Right lobe of liver (tissue), 4 donors: ENCODE measurements at regions not wholly inside any gene's neighbourhood (a gene's known extent, or its start where the extent isn't known, plus 50 kb on each side); places are given as distances from the start of the nearest gene placed in this dataset.

Experiments
- CTCF ChIP-seq, 4 donors: fragments of 200-600 bp in 3 of 4; fragments of 450-650 bp in 1 of 4; IDR thresholded peaks; one replicate each; pipeline versions ENCODE4 v1.5.1 to v1.8.0; 2016 to 2022; ENCODE audit warnings: antibody characterized with exemption in 4 of 4, mild to moderate bottlenecking in 2 of 4
- POLR2A ChIP-seq: fragments of 450-650 bp; IDR thresholded peaks from one replicate; pipeline ENCODE4 v1.6.1; 2017; ENCODE audit warnings: antibody characterized with exemption, mild to moderate bottlenecking
- donor health status: DM: no; HTN: no; CAD: no.
- donor health status: DM: no; HTN: no; CAD: no.
- donor health status: DM: no; HTN: yes; CAD: no.

- TF ChIP-seq CTCF (IDR thresholded peaks at IDR 0.05) (no peak), POLR2A (no peak)
These were observed 166.8 kb downstream of the BTBD3 start for GRCh38 chr20:12084482-12084881.
